K562 (cell line): ENCODE measurements at regions not wholly inside any gene's neighbourhood (a gene's known extent, or its start where the extent isn't known, plus 50 kb on each side); places are given as distances from the start of the nearest gene placed in this dataset.

Experiments
- GATA2 ChIP-seq: sonication (generic); formaldehyde crosslinking; IDR thresholded peaks from 2 replicates; pipeline ENCODE4 v1.4.0; 2020; ENCODE audit warnings: mild to moderate bottlenecking, missing genetic modification reagents
- JUND ChIP-seq, 2 experiments: IDR thresholded peaks; 2 replicates in 1 of 2; 3 replicates in 1 of 2; pipeline ENCODE4 v1.6.1; 2011; ENCODE audit warnings: borderline replicate concordance in 2 of 2, low read depth in 2 of 2, low read length in 2 of 2, improper control_type of control experiment in 1 of 2, missing biosample characterization in 1 of 2, missing genetic modification characterization in 1 of 2, missing genetic modification reagents in 1 of 2
- NCOA2 ChIP-seq, 2 experiments: fragments of 450-650 bp; IDR thresholded peaks; 2 replicates each; pipeline ENCODE4 v1.6.1; 2018; ENCODE audit warnings: mild to moderate bottlenecking in 2 of 2, moderate library complexity in 1 of 2; ENCODE audit not compliant: partially characterized antibody in 2 of 2
- RBFOX2 ChIP-seq: fragments of 200-400 bp; formaldehyde crosslinking; IDR thresholded peaks from 2 replicates; pipeline ENCODE4 v1.6.1; 2017; ENCODE audit warnings: low read depth, mild to moderate bottlenecking, low read length, moderate library complexity
- SMARCC2 ChIP-seq: fragments of 450-650 bp; IDR thresholded peaks from 2 replicates; pipeline ENCODE4 v1.6.1; 2017; ENCODE audit warnings: antibody characterized with exemption, moderate library complexity, mild to moderate bottlenecking, low read depth
- SREBF2 ChIP-seq: sonication (generic); formaldehyde crosslinking; IDR thresholded peaks from 2 replicates; pipeline ENCODE4 v1.4.0; 2020; ENCODE audit warnings: mild to moderate bottlenecking, missing genetic modification reagents
- TF ChIP-seq, protein P1 (sequence below), 3 experiments: IDR thresholded peaks in 2 of 3; conservative IDR thresholded peaks in 1 of 3; 2 replicates each; pipeline ENCODE4 v1.5.1; 2011 to 2012; ENCODE audit warnings: low read length in 3 of 3, mild to moderate bottlenecking in 3 of 3, control low read depth in 2 of 3, improper control_type of control experiment in 1 of 3, inconsistent platforms in 1 of 3, low read depth in 1 of 3, mixed read lengths in 1 of 3, moderate library complexity in 1 of 3; ENCODE audit not compliant: insufficient read depth in 2 of 3
- TF ChIP-seq, protein P2 (sequence below): fragments of 450-650 bp; formaldehyde crosslinking; IDR thresholded peaks from 2 replicates; pipeline ENCODE4 v1.4.0; 2022; ENCODE audit warnings: missing genetic modification characterization
- TF ChIP-seq, protein P3 (sequence below): sonication (generic); formaldehyde crosslinking; IDR thresholded peaks from 2 replicates; pipeline ENCODE4 v1.5.0; 2020; ENCODE audit warnings: missing genetic modification reagents

DNA sequence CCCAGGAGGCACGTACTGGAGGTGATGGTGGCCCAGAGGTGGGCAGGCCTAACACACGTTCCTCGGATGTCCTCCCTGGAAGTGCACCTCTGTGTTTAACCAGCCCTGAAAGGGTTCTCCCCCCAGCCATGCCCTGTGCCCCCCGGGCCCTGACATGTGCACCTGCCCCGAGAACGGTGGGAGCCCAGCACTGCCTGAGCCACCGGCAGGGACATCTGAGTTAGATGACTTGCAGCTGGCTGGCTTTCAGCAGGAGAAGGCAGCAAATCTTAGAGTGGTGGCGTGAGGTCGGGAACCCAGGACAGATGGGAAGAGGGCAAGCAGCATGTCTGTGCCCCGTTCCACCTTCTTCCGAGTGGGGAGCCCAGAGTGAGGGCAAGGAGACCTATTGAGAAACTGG, 291.8 kb downstream of the TCERG1L start:
- TF ChIP-seq JUND (IDR thresholded peaks at IDR 0.05; ENCODE audit: borderline replicate concordance, low read depth, low read length) (no peak), JUND (tag; IDR thresholded peaks at IDR 0.05; ENCODE audit: borderline replicate concordance, low read depth, low read length) (no peak), SREBF2 (CRISPR knock-in tag) (no peak), RBFOX2 (no peak), NCOA2 (IDR thresholded peaks at IDR 0.05; ENCODE audit: partially characterized antibody in 2 of 2) (no peak), GATA2 (CRISPR knock-in tag) (no peak), SMARCC2 (no peak)
- TF ChIP-seq, protein P1, sequence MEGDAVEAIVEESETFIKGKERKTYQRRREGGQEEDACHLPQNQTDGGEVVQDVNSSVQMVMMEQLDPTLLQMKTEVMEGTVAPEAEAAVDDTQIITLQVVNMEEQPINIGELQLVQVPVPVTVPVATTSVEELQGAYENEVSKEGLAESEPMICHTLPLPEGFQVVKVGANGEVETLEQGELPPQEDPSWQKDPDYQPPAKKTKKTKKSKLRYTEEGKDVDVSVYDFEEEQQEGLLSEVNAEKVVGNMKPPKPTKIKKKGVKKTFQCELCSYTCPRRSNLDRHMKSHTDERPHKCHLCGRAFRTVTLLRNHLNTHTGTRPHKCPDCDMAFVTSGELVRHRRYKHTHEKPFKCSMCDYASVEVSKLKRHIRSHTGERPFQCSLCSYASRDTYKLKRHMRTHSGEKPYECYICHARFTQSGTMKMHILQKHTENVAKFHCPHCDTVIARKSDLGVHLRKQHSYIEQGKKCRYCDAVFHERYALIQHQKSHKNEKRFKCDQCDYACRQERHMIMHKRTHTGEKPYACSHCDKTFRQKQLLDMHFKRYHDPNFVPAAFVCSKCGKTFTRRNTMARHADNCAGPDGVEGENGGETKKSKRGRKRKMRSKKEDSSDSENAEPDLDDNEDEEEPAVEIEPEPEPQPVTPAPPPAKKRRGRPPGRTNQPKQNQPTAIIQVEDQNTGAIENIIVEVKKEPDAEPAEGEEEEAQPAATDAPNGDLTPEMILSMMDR (IDR thresholded peaks at IDR 0.05 in 2 of 3, conservative IDR thresholded peaks at IDR 0.05 in 1 of 3; ENCODE audit: insufficient read depth in 2 of 3, low read depth in 1 of 3, low read length in 3 of 3): no peak
- TF ChIP-seq, protein P2, sequence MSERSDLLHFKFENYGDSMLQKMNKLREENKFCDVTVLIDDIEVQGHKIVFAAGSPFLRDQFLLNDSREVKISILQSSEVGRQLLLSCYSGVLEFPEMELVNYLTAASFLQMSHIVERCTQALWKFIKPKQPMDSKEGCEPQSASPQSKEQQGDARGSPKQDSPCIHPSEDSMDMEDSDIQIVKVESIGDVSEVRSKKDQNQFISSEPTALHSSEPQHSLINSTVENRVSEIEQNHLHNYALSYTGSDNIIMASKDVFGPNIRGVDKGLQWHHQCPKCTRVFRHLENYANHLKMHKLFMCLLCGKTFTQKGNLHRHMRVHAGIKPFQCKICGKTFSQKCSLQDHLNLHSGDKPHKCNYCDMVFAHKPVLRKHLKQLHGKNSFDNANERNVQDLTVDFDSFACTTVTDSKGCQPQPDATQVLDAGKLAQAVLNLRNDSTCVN (CRISPR knock-in tag): no peak
- TF ChIP-seq, protein P3, sequence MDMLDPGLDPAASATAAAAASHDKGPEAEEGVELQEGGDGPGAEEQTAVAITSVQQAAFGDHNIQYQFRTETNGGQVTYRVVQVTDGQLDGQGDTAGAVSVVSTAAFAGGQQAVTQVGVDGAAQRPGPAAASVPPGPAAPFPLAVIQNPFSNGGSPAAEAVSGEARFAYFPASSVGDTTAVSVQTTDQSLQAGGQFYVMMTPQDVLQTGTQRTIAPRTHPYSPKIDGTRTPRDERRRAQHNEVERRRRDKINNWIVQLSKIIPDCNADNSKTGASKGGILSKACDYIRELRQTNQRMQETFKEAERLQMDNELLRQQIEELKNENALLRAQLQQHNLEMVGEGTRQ: no peak
